ENCODE measurements at regions not wholly inside any gene's neighbourhood (a gene's known extent, or its start where the extent isn't known, plus 50 kb on each side); places are given as distances from the start of the nearest gene placed in this dataset.
"Not testable (repeated sequence)": the region's sequence is repeated elsewhere in the genome, so short reads cannot be mapped to it uniquely, and the experiment has no call there.

GRCh38 chr5:126044931-126045565 lies 378.2 kb upstream of the GRAMD2B start:
- DNase-seq, result no peak

- DNase-seq, result no peak
Observed at GRCh38 chr5:126046318-126046717, 376.9 kb upstream of the GRAMD2B start.

GRCh38 chr5:126046846-126047571 lies 376.2 kb upstream of the GRAMD2B start:
- no peak for DNase-seq

- no peak for DNase-seq
Observed at GRCh38 chr5:126052120-126052519, 371.1 kb upstream of the GRAMD2B start.

- no peak for DNase-seq
Observed at GRCh38 chr5:126052791-126053190, 370.4 kb upstream of the GRAMD2B start.

- DNase-seq, result no peak
Observed at GRCh38 chr5:126053630-126054029, 369.6 kb upstream of the GRAMD2B start.

- DNase-seq, result no peak
Observed at GRCh38 chr5:126054577-126055347, 368.4 kb upstream of the GRAMD2B start.

GRCh38 chr5:126055348-126055729 lies 367.9 kb upstream of the GRAMD2B start:
- DNase-seq, result no peak

- no peak for DNase-seq
Observed at GRCh38 chr5:126056352-126056751, 366.9 kb upstream of the GRAMD2B start.

GRCh38 chr5:126056851-126057622 lies 366.2 kb upstream of the GRAMD2B start:
- no peak for DNase-seq

GRCh38 chr5:126058392-126058791 lies 364.8 kb upstream of the GRAMD2B start:
- DNase-seq, result not testable (repeated sequence)

GRCh38 chr5:126062398-126063221 lies 360.6 kb upstream of the GRAMD2B start:
- no peak for DNase-seq

GRCh38 chr5:126065061-126065460 lies 358.1 kb upstream of the GRAMD2B start:
- no peak for DNase-seq

- DNase-seq, result no peak
Observed at GRCh38 chr5:126066836-126067235, 356.4 kb upstream of the GRAMD2B start.

- DNase-seq, result no peak
Observed at GRCh38 chr5:126067404-126067803, 355.8 kb upstream of the GRAMD2B start.

- no peak for DNase-seq
Observed at GRCh38 chr5:126069329-126069728, 353.9 kb upstream of the GRAMD2B start.

GRCh38 chr5:126070481-126070880 lies 352.7 kb upstream of the GRAMD2B start:
- DNase-seq, result no peak

GRCh38 chr5:126074538-126074937 lies 348.7 kb upstream of the GRAMD2B start:
- DNase-seq, result no peak

- DNase-seq, result no peak
Observed at GRCh38 chr5:126079266-126079665, 343.9 kb upstream of the GRAMD2B start.

GRCh38 chr5:126081209-126081608 lies 342.0 kb upstream of the GRAMD2B start:
- no peak for DNase-seq

GRCh38 chr5:126093041-126093440 lies 330.2 kb upstream of the GRAMD2B start:
- no peak for DNase-seq

GRCh38 chr5:126093718-126094117 lies 329.5 kb upstream of the GRAMD2B start:
- DNase-seq, result no peak

Measured in T-helper 9 cell (primary cell).